ENCODE measurements at regions not wholly inside any gene's neighbourhood (a gene's known extent, or its start where the extent isn't known, plus 50 kb on each side); places are given as distances from the start of the nearest gene placed in this dataset.

GRCh38 chrX:39169976-39170375 lies 368.7 kb downstream of the MID1IP1 start:
- TF ChIP-seq CTCF (conservative IDR thresholded peaks at IDR 0.05; ENCODE audit: low read depth, low read length), result no peak
- no peak for TF ChIP-seq SMC3 (IDR thresholded peaks at IDR 0.05; ENCODE audit: low read depth, low read length)
- no peak for TF ChIP-seq POLR2A (IDR thresholded peaks at IDR 0.05; ENCODE audit: low read depth, low read length)
- TF ChIP-seq MAFK (IDR thresholded peaks at IDR 0.05; ENCODE audit: low read depth, low read length), result no peak
- TF ChIP-seq FOS (IDR thresholded peaks at IDR 0.05; ENCODE audit: low read depth, low read length), result no peak
- no peak for TF ChIP-seq RFX5 (IDR thresholded peaks at IDR 0.05; ENCODE audit: low read depth, low read length)
- TF ChIP-seq NFE2L2 (IDR thresholded peaks at IDR 0.05; ENCODE audit: low read depth, low read length), result no peak
- no peak for TF ChIP-seq RAD21 (IDR thresholded peaks at IDR 0.05; ENCODE audit: low read length)
- no peak for TF ChIP-seq MAZ (IDR thresholded peaks at IDR 0.05; ENCODE audit: borderline replicate concordance, low read depth, low read length)
- TF ChIP-seq ELK1 (IDR thresholded peaks at IDR 0.05; ENCODE audit: borderline replicate concordance, low read depth, low read length), result no peak

Data from IMR-90 (cell line).